Esophagus muscularis mucosa (tissue), 3 donors: ENCODE measurements at regions not wholly inside any gene's neighbourhood (a gene's known extent, or its start where the extent isn't known, plus 50 kb on each side); places are given as distances from the start of the nearest gene placed in this dataset.

Source experiments
- POLR2AphosphoS5 ChIP-seq, 2 donors: sonication (generic); formaldehyde crosslinking; IDR thresholded peaks; one replicate each; pipeline ENCODE4 v1.6.1; 2017; ENCODE audit warnings: antibody characterized with exemption in 2 of 2
- TF ChIP-seq, protein P1 (sequence below), 3 experiments: fragments of 200-600 bp in 2 of 3; fragments of 450-650 bp in 1 of 3; sonication (generic) in 2 of 3; IDR thresholded peaks; one replicate each; pipeline ENCODE4 v1.5.1; 2017 to 2019; ENCODE audit warnings: antibody characterized with exemption in 3 of 3, mild to moderate bottlenecking in 2 of 3, moderate library complexity in 1 of 3

- no peak for TF ChIP-seq POLR2AphosphoS5 (IDR thresholded peaks at IDR 0.05)
- TF ChIP-seq, protein P1, sequence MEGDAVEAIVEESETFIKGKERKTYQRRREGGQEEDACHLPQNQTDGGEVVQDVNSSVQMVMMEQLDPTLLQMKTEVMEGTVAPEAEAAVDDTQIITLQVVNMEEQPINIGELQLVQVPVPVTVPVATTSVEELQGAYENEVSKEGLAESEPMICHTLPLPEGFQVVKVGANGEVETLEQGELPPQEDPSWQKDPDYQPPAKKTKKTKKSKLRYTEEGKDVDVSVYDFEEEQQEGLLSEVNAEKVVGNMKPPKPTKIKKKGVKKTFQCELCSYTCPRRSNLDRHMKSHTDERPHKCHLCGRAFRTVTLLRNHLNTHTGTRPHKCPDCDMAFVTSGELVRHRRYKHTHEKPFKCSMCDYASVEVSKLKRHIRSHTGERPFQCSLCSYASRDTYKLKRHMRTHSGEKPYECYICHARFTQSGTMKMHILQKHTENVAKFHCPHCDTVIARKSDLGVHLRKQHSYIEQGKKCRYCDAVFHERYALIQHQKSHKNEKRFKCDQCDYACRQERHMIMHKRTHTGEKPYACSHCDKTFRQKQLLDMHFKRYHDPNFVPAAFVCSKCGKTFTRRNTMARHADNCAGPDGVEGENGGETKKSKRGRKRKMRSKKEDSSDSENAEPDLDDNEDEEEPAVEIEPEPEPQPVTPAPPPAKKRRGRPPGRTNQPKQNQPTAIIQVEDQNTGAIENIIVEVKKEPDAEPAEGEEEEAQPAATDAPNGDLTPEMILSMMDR (IDR thresholded peaks at IDR 0.05): no peak
Measured at GRCh38 chr1:87905651-87906050, 577.0 kb downstream of the LMO4 start.
